Activated T-helper 17 cell treated with anti-CD3 and anti-CD28 coated beads, Interleukin-2, amount 50 U/mL, for 72 hours (primary cell): ENCODE measurements at regions not wholly inside any gene's neighbourhood (a gene's known extent, or its start where the extent isn't known, plus 50 kb on each side); places are given as distances from the start of the nearest gene placed in this dataset.

Source experiments
- ATAC-seq: fragments of 150-1000 bp; cut with Tn5 transposase; replicated peaks from 2 replicates; pipeline ENCODE4 v1.10.0; 2021; ENCODE audit warnings: mild to moderate bottlenecking, moderate library complexity
- H3K27ac Mint-ChIP-seq: one replicate; pipeline ENCODE4 v1.8.0; 2022; ENCODE audit warnings: mixed read lengths
- H3K27me3 Mint-ChIP-seq: one replicate; pipeline ENCODE4 v1.8.0; 2022; ENCODE audit warnings: mixed read lengths
- H3K36me3 Mint-ChIP-seq: one replicate; pipeline ENCODE4 v1.8.0; 2022; ENCODE audit warnings: low read depth, mild to moderate bottlenecking, mixed read lengths
- H3K4me1 Mint-ChIP-seq: one replicate; pipeline ENCODE4 v1.8.0; 2022; ENCODE audit warnings: mixed read lengths
- H3K4me3 Mint-ChIP-seq: one replicate; pipeline ENCODE4 v1.8.0; 2022; ENCODE audit warnings: mild to moderate bottlenecking, mixed read lengths
- H3K9me3 Mint-ChIP-seq: one replicate; pipeline ENCODE4 v1.8.0; 2022; ENCODE audit warnings: mixed read lengths

- no peak for ATAC-seq
- Mint-ChIP-seq H3K9me3 (no peaks in the 10 kb centered on the region), H3K27ac (no peak overlapping the region), H3K36me3 (no peaks in the 10 kb centered on the region), H3K4me1 (no peaks in the 10 kb centered on the region), H3K27me3 (peaks cover 3% of the 10 kb centered on the region), H3K4me3 (no peak overlapping the region)
Observed at GRCh38 chr11:28547321-28547741, 439.1 kb downstream of the METTL15 start.

DNA sequence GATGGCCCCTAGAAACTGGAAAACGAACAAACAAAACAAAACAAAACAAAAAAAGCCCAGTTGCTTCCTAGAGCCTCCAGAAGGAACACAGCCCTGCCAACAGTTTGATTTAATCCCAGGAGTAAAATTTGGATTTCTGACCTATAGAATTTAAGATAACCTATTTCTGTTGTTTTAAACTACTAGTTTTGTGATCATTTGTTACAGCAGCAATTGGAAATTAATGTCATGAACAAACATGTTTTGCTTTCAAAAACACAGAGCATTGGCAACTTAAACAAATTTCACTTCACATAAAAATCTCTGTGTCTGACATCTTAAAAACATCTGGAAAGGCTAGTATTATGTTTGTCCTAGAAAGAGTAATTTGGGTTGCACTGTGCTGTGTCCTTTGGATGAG is 437.3 kb downstream of the METTL15 start:
- Mint-ChIP-seq H3K27me3 (peaks cover 3% of the 10 kb centered on the region), H3K36me3 (no peaks in the 10 kb centered on the region), H3K9me3 (no peaks in the 10 kb centered on the region), H3K4me3 (no peak overlapping the region), H3K4me1 (no peaks in the 10 kb centered on the region), H3K27ac (no peak overlapping the region)
- ATAC-seq: no peak

DNA sequence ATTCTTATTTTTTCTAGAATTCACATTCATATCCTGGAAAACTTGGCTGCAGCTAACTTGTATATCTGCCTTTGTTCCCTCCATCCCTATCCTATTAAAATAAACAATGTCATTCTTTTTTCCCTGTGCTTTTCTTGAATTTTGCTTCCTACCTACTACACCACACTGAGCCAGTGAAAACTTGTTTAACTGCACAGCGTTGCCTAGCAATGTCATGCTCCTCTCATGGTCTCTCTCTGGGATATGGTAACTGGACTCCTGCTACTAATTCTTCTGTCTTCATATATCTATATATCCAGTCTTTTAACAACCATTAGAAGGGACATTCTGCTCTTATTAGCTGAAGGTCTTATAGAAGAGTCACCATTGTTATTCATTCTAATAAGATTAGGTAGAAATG is 434.4 kb downstream of the METTL15 start:
- no peak for ATAC-seq
- H3K36me3 Mint-ChIP-seq: no peaks in the 10 kb centered on the region
- H3K4me3 Mint-ChIP-seq: no peak overlapping the region
- H3K4me1 Mint-ChIP-seq: no peaks in the 10 kb centered on the region
- H3K27ac Mint-ChIP-seq: no peak overlapping the region
- no peaks in the 10 kb centered on the region for H3K9me3 Mint-ChIP-seq
- peaks cover 3% of the 10 kb centered on the region for H3K27me3 Mint-ChIP-seq

GRCh38 chr11:28539239-28540030 is 431.2 kb downstream of the METTL15 start:
- Mint-ChIP-seq H3K4me3 (no peak overlapping the region), H3K4me1 (no peaks in the 10 kb centered on the region), H3K36me3 (no peaks in the 10 kb centered on the region), H3K27me3 (peaks cover 3% of the 10 kb centered on the region), H3K9me3 (no peaks in the 10 kb centered on the region), H3K27ac (no peak overlapping the region)
- ATAC-seq: no peak

DNA sequence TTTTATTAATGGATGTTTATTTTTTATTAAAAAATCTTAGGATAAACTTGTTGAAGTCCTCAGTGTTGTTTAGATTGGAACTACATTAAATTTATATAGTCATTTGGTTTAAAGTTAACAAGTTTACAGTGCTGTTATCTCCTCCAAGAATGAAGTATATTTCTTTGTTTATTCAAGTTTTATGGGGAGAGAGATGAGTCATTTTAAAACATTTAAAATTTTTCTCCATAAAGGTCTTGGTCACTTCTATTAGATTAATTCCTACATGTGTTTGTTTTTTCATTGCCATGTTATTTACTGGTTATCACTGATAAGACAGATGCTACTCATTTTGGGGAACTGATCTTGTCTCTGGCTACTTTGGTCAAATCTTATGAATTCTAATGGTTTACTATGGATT is 429.6 kb downstream of the METTL15 start:
- no peak overlapping the region for H3K4me3 Mint-ChIP-seq
- no peaks in the 10 kb centered on the region for H3K9me3 Mint-ChIP-seq
- H3K27ac Mint-ChIP-seq: no peak overlapping the region
- no peak for ATAC-seq
- no peaks in the 10 kb centered on the region for H3K4me1 Mint-ChIP-seq
- peaks cover 3% of the 10 kb centered on the region for H3K27me3 Mint-ChIP-seq
- H3K36me3 Mint-ChIP-seq: no peaks in the 10 kb centered on the region

- Mint-ChIP-seq H3K4me3 (no peak overlapping the region), H3K27me3 (no peaks in the 10 kb centered on the region)
- ATAC-seq: no peak
Observed at GRCh38 chr11:28536504-28537267, 428.5 kb downstream of the METTL15 start.

GRCh38 chr11:28535677-28536076 is 427.5 kb downstream of the METTL15 start:
- no peaks in the 10 kb centered on the region for H3K9me3 Mint-ChIP-seq
- no peak overlapping the region for H3K27ac Mint-ChIP-seq
- H3K36me3 Mint-ChIP-seq: no peaks in the 10 kb centered on the region
- no peaks in the 10 kb centered on the region for H3K4me1 Mint-ChIP-seq
- no peak for ATAC-seq
- no peak overlapping the region for H3K4me3 Mint-ChIP-seq
- H3K27me3 Mint-ChIP-seq: no peaks in the 10 kb centered on the region

More at GRCh38 chr11:28536504-28537267, 428.5 kb downstream of the METTL15 start:
- no peaks in the 10 kb centered on the region for H3K36me3 Mint-ChIP-seq
- no peaks in the 10 kb centered on the region for H3K4me1 Mint-ChIP-seq
- H3K9me3 Mint-ChIP-seq: no peaks in the 10 kb centered on the region
- no peak overlapping the region for H3K27ac Mint-ChIP-seq

GRCh38 chr11:28529540-28530410 is 421.6 kb downstream of the METTL15 start:
- no peaks in the 10 kb centered on the region for H3K4me1 Mint-ChIP-seq
- no peak overlapping the region for H3K27ac Mint-ChIP-seq
- peaks cover 5% of the 10 kb centered on the region for H3K9me3 Mint-ChIP-seq
- no peaks in the 10 kb centered on the region for H3K27me3 Mint-ChIP-seq
- no peak overlapping the region for H3K4me3 Mint-ChIP-seq
- H3K36me3 Mint-ChIP-seq: no peaks in the 10 kb centered on the region
- ATAC-seq: no peak

DNA sequence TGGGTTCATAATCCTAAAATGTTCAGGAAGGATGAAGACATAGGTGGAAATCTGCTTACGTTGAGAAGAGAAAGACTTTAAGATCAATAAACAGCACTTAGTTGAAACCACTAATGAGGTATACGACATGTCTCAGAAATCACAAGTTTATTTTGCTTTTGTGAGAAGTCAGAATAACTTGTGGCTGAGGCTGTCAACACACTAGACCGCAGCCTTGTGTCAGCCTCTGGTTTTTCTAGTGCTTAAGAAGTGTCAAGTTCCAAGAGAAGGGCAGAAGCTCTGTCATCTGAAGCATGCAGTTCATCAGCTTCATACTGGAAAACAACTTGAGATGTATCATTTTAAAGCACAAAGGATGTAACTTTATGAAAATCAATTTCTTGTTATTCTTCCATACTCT is 420.9 kb downstream of the METTL15 start:
- Mint-ChIP-seq H3K4me1 (no peaks in the 10 kb centered on the region), H3K27me3 (no peaks in the 10 kb centered on the region), H3K4me3 (no peak overlapping the region), H3K27ac (no peak overlapping the region), H3K9me3 (peaks cover 11% of the 10 kb centered on the region), H3K36me3 (no peaks in the 10 kb centered on the region)
- no peak for ATAC-seq

GRCh38 chr11:28528217-28528616 is 420.0 kb downstream of the METTL15 start:
- Mint-ChIP-seq H3K27ac (no peak overlapping the region), H3K4me1 (no peaks in the 10 kb centered on the region), H3K27me3 (no peaks in the 10 kb centered on the region), H3K36me3 (no peaks in the 10 kb centered on the region), H3K4me3 (no peak overlapping the region), H3K9me3 (peaks cover 11% of the 10 kb centered on the region)
- no peak for ATAC-seq

DNA sequence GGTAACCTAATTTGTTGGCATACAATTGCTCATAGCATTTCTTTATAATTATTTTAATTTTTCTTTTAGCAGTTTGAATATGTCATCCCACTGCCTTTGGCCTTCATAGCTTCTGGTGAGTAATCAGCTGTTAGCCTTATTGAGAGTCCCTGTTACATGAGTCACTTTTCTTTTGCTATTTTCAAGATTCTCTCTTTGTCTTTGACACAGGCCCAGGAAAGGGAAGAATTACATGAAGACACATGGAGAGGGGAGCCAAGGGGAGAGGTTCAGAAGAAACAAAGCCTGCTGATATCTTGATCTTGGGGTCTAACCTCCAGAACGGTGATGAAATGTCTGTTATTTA is 418.2 kb downstream of the METTL15 start:
- Mint-ChIP-seq H3K27me3 (no peaks in the 10 kb centered on the region), H3K36me3 (no peaks in the 10 kb centered on the region), H3K4me3 (no peak overlapping the region), H3K9me3 (peaks cover 11% of the 10 kb centered on the region), H3K4me1 (no peaks in the 10 kb centered on the region), H3K27ac (no peak overlapping the region)
- ATAC-seq: no peak

DNA sequence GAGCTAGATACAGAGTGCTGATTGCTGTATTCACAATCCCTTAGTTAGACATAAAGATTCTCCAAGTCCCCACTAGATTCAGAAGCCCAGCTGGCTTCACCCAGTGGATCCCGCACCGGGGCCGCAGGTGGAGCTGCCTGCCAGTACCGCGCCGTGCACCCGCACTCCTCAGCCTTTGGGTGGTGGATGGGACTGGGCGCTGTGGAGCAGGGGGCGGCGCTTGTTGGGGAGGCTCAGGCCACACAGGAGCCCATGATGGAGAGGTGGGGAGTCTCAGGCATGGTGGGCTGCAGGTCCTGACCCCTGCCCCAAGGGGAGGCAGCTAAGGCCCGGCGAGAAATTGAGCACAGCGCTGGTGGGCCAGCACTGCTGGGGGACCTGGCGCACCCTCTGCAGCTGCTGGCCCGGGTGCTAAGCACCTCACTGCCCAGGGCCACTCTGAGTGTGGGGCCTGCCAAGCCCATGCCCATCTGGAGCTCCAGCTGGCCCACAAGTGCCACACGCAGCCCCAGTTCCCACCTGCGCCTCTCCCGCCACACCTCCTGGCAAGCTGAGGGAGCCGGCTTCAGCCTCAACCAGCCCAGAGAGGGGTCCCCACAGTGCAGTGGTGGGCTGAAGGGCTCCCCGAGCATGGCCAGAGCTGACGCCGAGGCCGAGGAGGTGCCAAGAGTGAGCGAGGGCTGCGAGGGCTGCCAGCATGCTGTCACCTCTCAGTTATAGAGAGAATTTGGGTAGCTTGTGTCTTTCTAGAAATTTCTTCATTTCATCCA is 417.6 kb downstream of the METTL15 start:
- H3K27me3 Mint-ChIP-seq: no peaks in the 10 kb centered on the region
- no peaks in the 10 kb centered on the region for H3K4me1 Mint-ChIP-seq
- peaks cover 11% of the 10 kb centered on the region for H3K9me3 Mint-ChIP-seq
- H3K27ac Mint-ChIP-seq: no peak overlapping the region
- ATAC-seq: no peak
- H3K4me3 Mint-ChIP-seq: no peak overlapping the region
- no peaks in the 10 kb centered on the region for H3K36me3 Mint-ChIP-seq

DNA sequence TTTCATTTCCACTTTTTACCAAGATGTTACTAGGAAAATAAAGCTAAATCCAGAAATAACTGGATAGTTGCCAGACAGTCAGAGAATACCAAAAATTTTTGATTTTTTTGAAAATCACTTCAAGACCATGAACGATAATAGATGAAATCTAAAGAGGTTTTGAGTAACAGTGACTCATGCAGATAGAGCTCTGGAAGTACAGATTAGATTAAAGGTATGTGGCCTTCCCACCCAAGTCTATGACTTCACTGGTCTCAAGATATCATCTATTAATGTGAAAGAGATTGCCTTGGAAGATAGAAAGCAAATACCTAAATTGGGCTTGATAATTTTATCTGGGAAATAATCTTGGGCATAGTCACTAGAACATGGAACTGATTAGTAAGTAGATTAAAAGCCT is 415.9 kb downstream of the METTL15 start:
- H3K27me3 Mint-ChIP-seq: no peaks in the 10 kb centered on the region
- no peaks in the 10 kb centered on the region for H3K4me1 Mint-ChIP-seq
- no peak overlapping the region for H3K27ac Mint-ChIP-seq
- H3K4me3 Mint-ChIP-seq: no peak overlapping the region
- ATAC-seq: no peak
- peaks cover 11% of the 10 kb centered on the region for H3K9me3 Mint-ChIP-seq
- H3K36me3 Mint-ChIP-seq: no peaks in the 10 kb centered on the region

DNA sequence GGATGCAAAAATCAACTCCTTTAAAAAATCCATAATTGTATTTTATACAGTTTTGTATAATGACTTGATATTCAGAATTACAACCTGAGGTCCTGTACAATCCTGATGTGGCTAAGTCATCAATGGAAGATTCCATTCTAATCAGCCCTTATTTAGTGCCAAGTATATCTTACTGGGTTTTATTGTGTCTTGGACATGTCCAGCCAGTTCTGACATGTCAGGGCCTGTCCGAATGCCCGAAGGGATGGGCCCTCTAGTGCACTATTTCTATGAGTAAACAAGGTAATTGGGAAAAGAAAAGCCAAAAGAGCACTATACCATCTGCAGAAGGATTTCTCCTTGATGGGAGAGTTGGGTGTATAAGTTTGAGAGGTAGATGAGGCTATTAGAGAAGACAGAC is 412.9 kb downstream of the METTL15 start:
- no peaks in the 10 kb centered on the region for H3K27me3 Mint-ChIP-seq
- H3K4me3 Mint-ChIP-seq: no peak overlapping the region
- H3K9me3 Mint-ChIP-seq: peaks cover 7% of the 10 kb centered on the region
- H3K36me3 Mint-ChIP-seq: no peaks in the 10 kb centered on the region
- no peaks in the 10 kb centered on the region for H3K4me1 Mint-ChIP-seq
- ATAC-seq: no peak
- H3K27ac Mint-ChIP-seq: no peak overlapping the region
